ENCODE measurements at regions not wholly inside any gene's neighbourhood (a gene's known extent, or its start where the extent isn't known, plus 50 kb on each side); places are given as distances from the start of the nearest gene placed in this dataset.

GRCh38 chr13:104320446-104320845 is 1254.2 kb upstream of the SLC10A2 start:
- DNase-seq (ENCODE audit: insufficient read length, low spot score, missing footprints): no peak
- H2AFZ ChIP-seq (ENCODE audit: low read length): peak overlapping the region; percentile 32
- no peak overlapping the region for H3K4me2 ChIP-seq (ENCODE audit: insufficient read depth, low read length)
- TF ChIP-seq CTCF (IDR thresholded peaks at IDR 0.05; ENCODE audit: extremely low read depth, low read depth, low read length): no peak
- H3K9me3 ChIP-seq (ENCODE audit: low read depth, low read length): no peaks in the 10 kb centered on the region
- H3K36me3 ChIP-seq (ENCODE audit: insufficient read depth, low read length): no peaks in the 10 kb centered on the region
- H3K27me3 ChIP-seq (ENCODE audit: insufficient read depth, low read length): no peaks in the 10 kb centered on the region
- H3K4me1 ChIP-seq (ENCODE audit: insufficient read depth, low read length): peaks cover 7% of the 10 kb centered on the region
- no peaks in the 10 kb centered on the region for H4K20me1 ChIP-seq (ENCODE audit: insufficient read depth, low read length)
- no peak overlapping the region for H3K27ac ChIP-seq (ENCODE audit: low read depth, low read length)
- no peaks in the 10 kb centered on the region for H3K79me2 ChIP-seq (ENCODE audit: insufficient read depth, low read length)
- H3K4me3 ChIP-seq (ENCODE audit: insufficient read depth, low read length): no peak overlapping the region

- no peaks in the 10 kb centered on the region for H4K20me1 ChIP-seq (ENCODE audit: insufficient read depth, low read length)
- no peak for DNase-seq (ENCODE audit: insufficient read length, low spot score, missing footprints)
Measured at GRCh38 chr13:104318121-104318520, 1251.9 kb upstream of the SLC10A2 start.

GRCh38 chr13:104315606-104316005 is 1249.4 kb upstream of the SLC10A2 start:
- no peaks in the 10 kb centered on the region for H4K20me1 ChIP-seq (ENCODE audit: insufficient read depth, low read length)
- peak overlapping the region; percentile 60 for H3K4me2 ChIP-seq (ENCODE audit: insufficient read depth, low read length)
- no peaks in the 10 kb centered on the region for H3K36me3 ChIP-seq (ENCODE audit: insufficient read depth, low read length)
- H2AFZ ChIP-seq (ENCODE audit: low read length): no peak overlapping the region
- peak; percentile 31 for DNase-seq (ENCODE audit: insufficient read length, low spot score, missing footprints)
- no peaks in the 10 kb centered on the region for H3K27me3 ChIP-seq (ENCODE audit: insufficient read depth, low read length)
- H3K4me1 ChIP-seq (ENCODE audit: insufficient read depth, low read length): peaks cover 9% of the 10 kb centered on the region
- no peak overlapping the region for H3K4me3 ChIP-seq (ENCODE audit: insufficient read depth, low read length)
- H3K27ac ChIP-seq (ENCODE audit: low read depth, low read length): peak overlapping the region; percentile 65
- TF ChIP-seq CTCF (IDR thresholded peaks at IDR 0.05; ENCODE audit: extremely low read depth, low read depth, low read length): no peak
- H3K9me3 ChIP-seq (ENCODE audit: low read depth, low read length): no peaks in the 10 kb centered on the region
- H3K79me2 ChIP-seq (ENCODE audit: insufficient read depth, low read length): no peaks in the 10 kb centered on the region

More at GRCh38 chr13:104318121-104318520, 1251.9 kb upstream of the SLC10A2 start:
- Histone ChIP-seq H3K4me1 (ENCODE audit: insufficient read depth, low read length) (peaks cover 9% of the 10 kb centered on the region), H3K36me3 (ENCODE audit: insufficient read depth, low read length) (no peaks in the 10 kb centered on the region), H2AFZ (ENCODE audit: low read length) (no peak overlapping the region), H3K9me3 (ENCODE audit: low read depth, low read length) (no peaks in the 10 kb centered on the region), H3K79me2 (ENCODE audit: insufficient read depth, low read length) (no peaks in the 10 kb centered on the region), H3K4me2 (ENCODE audit: insufficient read depth, low read length) (no peak overlapping the region), H3K27ac (ENCODE audit: low read depth, low read length) (no peak overlapping the region), H3K27me3 (ENCODE audit: insufficient read depth, low read length) (no peaks in the 10 kb centered on the region), H3K4me3 (ENCODE audit: insufficient read depth, low read length) (no peak overlapping the region)
- peak; percentile 42 for TF ChIP-seq CTCF (IDR thresholded peaks at IDR 0.05; ENCODE audit: extremely low read depth, low read depth, low read length)

GRCh38 chr13:104314926-104315535 is 1248.8 kb upstream of the SLC10A2 start:
- Histone ChIP-seq H3K4me1 (ENCODE audit: insufficient read depth, low read length) (peaks cover 9% of the 10 kb centered on the region), H3K36me3 (ENCODE audit: insufficient read depth, low read length) (no peaks in the 10 kb centered on the region), H3K79me2 (ENCODE audit: insufficient read depth, low read length) (no peaks in the 10 kb centered on the region), H3K4me2 (ENCODE audit: insufficient read depth, low read length) (peak overlapping the region; percentile 17), H3K4me3 (ENCODE audit: insufficient read depth, low read length) (no peak overlapping the region), H3K27ac (ENCODE audit: low read depth, low read length) (peak overlapping the region; percentile 64), H3K27me3 (ENCODE audit: insufficient read depth, low read length) (no peaks in the 10 kb centered on the region), H3K9me3 (ENCODE audit: low read depth, low read length) (no peaks in the 10 kb centered on the region), H2AFZ (ENCODE audit: low read length) (no peak overlapping the region), H4K20me1 (ENCODE audit: insufficient read depth, low read length) (no peaks in the 10 kb centered on the region)
- no peak for TF ChIP-seq CTCF (IDR thresholded peaks at IDR 0.05; ENCODE audit: extremely low read depth, low read depth, low read length)
- no peak for DNase-seq (ENCODE audit: insufficient read length, low spot score, missing footprints)

Measured in osteoblast (primary cell).